ENCODE measurements at regions not wholly inside any gene's neighbourhood (a gene's known extent, or its start where the extent isn't known, plus 50 kb on each side); places are given as distances from the start of the nearest gene placed in this dataset.

- TF ChIP-seq CTCF (conservative IDR thresholded peaks at IDR 0.05; ENCODE audit: low read depth, low read length), result no peak
- Histone ChIP-seq H3K36me3 (ENCODE audit: insufficient read depth) (no peaks in the 10 kb centered on the region), H3K27me3 (ENCODE audit: insufficient read depth, low read depth) (no peaks in the 10 kb centered on the region), H3K4me2 (no peak overlapping the region), H3K4me1 (ENCODE audit: low read depth, poor library complexity, severe bottlenecking) (no peaks in the 10 kb centered on the region), H4K20me1 (ENCODE audit: insufficient read depth) (no peaks in the 10 kb centered on the region), H2AFZ (ENCODE audit: low read depth) (no peak overlapping the region), H3K27ac (no peak overlapping the region), H3K79me2 (ENCODE audit: insufficient read depth, low read depth) (no peaks in the 10 kb centered on the region), H3K4me3 (IDR thresholded peaks at IDR 0.05; ENCODE audit: insufficient read depth, low read depth, low read length) (no peak overlapping the region), H3K9ac (no peak overlapping the region)
Observed at GRCh38 chr6:146946559-146946958, 257.7 kb upstream of the STXBP5 start.

- Histone ChIP-seq H3K9ac (no peak overlapping the region), H2AFZ (ENCODE audit: low read depth) (no peak overlapping the region), H3K4me3 (IDR thresholded peaks at IDR 0.05; ENCODE audit: insufficient read depth, low read depth, low read length) (no peak overlapping the region), H3K27ac (no peak overlapping the region), H3K4me1 (ENCODE audit: low read depth, poor library complexity, severe bottlenecking) (no peaks in the 10 kb centered on the region), H3K4me2 (no peak overlapping the region), H3K36me3 (ENCODE audit: insufficient read depth) (no peaks in the 10 kb centered on the region), H4K20me1 (ENCODE audit: insufficient read depth) (no peaks in the 10 kb centered on the region), H3K27me3 (ENCODE audit: insufficient read depth, low read depth) (no peaks in the 10 kb centered on the region), H3K79me2 (ENCODE audit: insufficient read depth, low read depth) (no peaks in the 10 kb centered on the region)
- no peak for TF ChIP-seq CTCF (conservative IDR thresholded peaks at IDR 0.05; ENCODE audit: low read depth, low read length)
Observed at GRCh38 chr6:146948790-146949342, 255.4 kb upstream of the STXBP5 start.

- no peaks in the 10 kb centered on the region for H3K4me1 ChIP-seq (ENCODE audit: low read depth, poor library complexity, severe bottlenecking)
- H3K4me2 ChIP-seq, result no peak overlapping the region
- H4K20me1 ChIP-seq (ENCODE audit: insufficient read depth), result no peaks in the 10 kb centered on the region
- no peak overlapping the region for H3K9ac ChIP-seq
- H3K27me3 ChIP-seq (ENCODE audit: insufficient read depth, low read depth), result no peaks in the 10 kb centered on the region
- H3K36me3 ChIP-seq (ENCODE audit: insufficient read depth), result no peaks in the 10 kb centered on the region
- no peak for TF ChIP-seq CTCF (conservative IDR thresholded peaks at IDR 0.05; ENCODE audit: low read depth, low read length)
- H3K27ac ChIP-seq, result no peak overlapping the region
- no peaks in the 10 kb centered on the region for H3K79me2 ChIP-seq (ENCODE audit: insufficient read depth, low read depth)
- no peak overlapping the region for H2AFZ ChIP-seq (ENCODE audit: low read depth)
- H3K4me3 ChIP-seq (IDR thresholded peaks at IDR 0.05; ENCODE audit: insufficient read depth, low read depth, low read length), result no peak overlapping the region
Observed at GRCh38 chr6:146949425-146949824, 254.8 kb upstream of the STXBP5 start.

- Histone ChIP-seq H4K20me1 (ENCODE audit: insufficient read depth) (no peaks in the 10 kb centered on the region), H3K4me2 (no peak overlapping the region), H3K36me3 (ENCODE audit: insufficient read depth) (no peaks in the 10 kb centered on the region), H2AFZ (ENCODE audit: low read depth) (no peak overlapping the region), H3K79me2 (ENCODE audit: insufficient read depth, low read depth) (no peaks in the 10 kb centered on the region), H3K4me3 (IDR thresholded peaks at IDR 0.05; ENCODE audit: insufficient read depth, low read depth, low read length) (no peak overlapping the region), H3K27ac (no peak overlapping the region), H3K4me1 (ENCODE audit: low read depth, poor library complexity, severe bottlenecking) (no peaks in the 10 kb centered on the region), H3K9ac (no peak overlapping the region), H3K27me3 (ENCODE audit: insufficient read depth, low read depth) (no peaks in the 10 kb centered on the region)
- TF ChIP-seq CTCF (conservative IDR thresholded peaks at IDR 0.05; ENCODE audit: low read depth, low read length), result no peak
Observed at GRCh38 chr6:146950351-146950835, 253.8 kb upstream of the STXBP5 start.

All from KMS-11 (cell line).